ENCODE measurements at regions not wholly inside any gene's neighbourhood (a gene's known extent, or its start where the extent isn't known, plus 50 kb on each side); places are given as distances from the start of the nearest gene placed in this dataset.

DNA sequence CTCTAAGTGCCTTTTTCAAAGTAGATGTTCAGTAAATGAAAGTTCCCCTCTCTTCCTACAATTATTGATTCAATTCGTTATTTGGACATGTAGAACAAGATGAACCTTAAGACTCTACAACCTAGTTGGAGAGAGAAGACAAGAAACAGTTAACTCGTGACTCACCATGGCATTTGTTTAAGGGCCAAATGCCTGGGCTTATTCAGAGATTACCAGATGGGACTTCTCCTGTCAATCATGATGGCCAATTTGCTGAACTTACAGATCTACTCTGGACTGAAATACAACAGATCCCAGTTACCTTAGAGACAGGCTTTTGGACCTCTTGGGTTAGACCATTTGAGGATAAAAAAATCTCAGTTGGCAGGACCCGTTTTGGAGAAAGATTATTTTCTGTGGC, 93.5 kb downstream of the C1orf94 start:
- Histone ChIP-seq H3K9me3 (no peaks in the 10 kb centered on the region), H3K27me3 (replicated peaks; ENCODE audit: insufficient read depth) (peaks cover 3% of the 10 kb centered on the region), H3K4me1 (replicated peaks) (no peaks in the 10 kb centered on the region), H3K36me3 (no peaks in the 10 kb centered on the region), H3K4me3 (no peak overlapping the region), H3K27ac (no peak overlapping the region)
- TF ChIP-seq POLR2A (IDR thresholded peaks at IDR 0.05) (no peak), POLR2AphosphoS5 (IDR thresholded peaks at IDR 0.05) (no peak)
- TF ChIP-seq, protein P1, sequence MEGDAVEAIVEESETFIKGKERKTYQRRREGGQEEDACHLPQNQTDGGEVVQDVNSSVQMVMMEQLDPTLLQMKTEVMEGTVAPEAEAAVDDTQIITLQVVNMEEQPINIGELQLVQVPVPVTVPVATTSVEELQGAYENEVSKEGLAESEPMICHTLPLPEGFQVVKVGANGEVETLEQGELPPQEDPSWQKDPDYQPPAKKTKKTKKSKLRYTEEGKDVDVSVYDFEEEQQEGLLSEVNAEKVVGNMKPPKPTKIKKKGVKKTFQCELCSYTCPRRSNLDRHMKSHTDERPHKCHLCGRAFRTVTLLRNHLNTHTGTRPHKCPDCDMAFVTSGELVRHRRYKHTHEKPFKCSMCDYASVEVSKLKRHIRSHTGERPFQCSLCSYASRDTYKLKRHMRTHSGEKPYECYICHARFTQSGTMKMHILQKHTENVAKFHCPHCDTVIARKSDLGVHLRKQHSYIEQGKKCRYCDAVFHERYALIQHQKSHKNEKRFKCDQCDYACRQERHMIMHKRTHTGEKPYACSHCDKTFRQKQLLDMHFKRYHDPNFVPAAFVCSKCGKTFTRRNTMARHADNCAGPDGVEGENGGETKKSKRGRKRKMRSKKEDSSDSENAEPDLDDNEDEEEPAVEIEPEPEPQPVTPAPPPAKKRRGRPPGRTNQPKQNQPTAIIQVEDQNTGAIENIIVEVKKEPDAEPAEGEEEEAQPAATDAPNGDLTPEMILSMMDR (IDR thresholded peaks at IDR 0.05): no peak
- no peak for DNase-seq (ENCODE audit: low spot score)
- 74% methylated on average over 3 of the region's 3 CpGs for WGBS
- intact Hi-C loops (cut with DNase I): no loop called here

DNA sequence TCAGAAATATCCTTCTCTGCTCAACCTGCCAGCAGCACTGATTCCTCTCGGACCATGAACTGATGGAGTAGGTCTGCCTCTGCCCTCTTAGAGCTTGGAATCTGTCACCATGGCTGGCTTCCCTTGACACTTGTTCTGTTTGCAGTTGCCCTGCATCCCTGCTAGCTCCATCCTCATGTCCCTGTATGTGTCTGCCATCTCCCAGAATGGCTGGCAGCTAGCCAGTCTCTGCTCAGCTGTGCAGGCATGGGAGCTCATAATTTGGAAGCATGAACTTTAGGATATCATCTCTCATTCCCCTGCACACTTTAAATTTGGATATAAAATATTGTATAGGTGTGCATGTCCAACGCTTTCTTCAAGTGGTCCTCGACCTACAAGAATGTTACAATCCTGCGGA, 95.4 kb downstream of the C1orf94 start:
- intact Hi-C loops (cut with DNase I): no loop called here
- no peak for DNase-seq (ENCODE audit: low spot score)
- Histone ChIP-seq H3K36me3 (no peaks in the 10 kb centered on the region), H3K4me3 (no peak overlapping the region), H3K4me1 (replicated peaks) (no peaks in the 10 kb centered on the region), H3K27me3 (replicated peaks; ENCODE audit: insufficient read depth) (peaks cover 3% of the 10 kb centered on the region), H3K9me3 (no peaks in the 10 kb centered on the region), H3K27ac (no peak overlapping the region)
- TF ChIP-seq POLR2A (IDR thresholded peaks at IDR 0.05) (no peak), POLR2AphosphoS5 (IDR thresholded peaks at IDR 0.05) (no peak)
- TF ChIP-seq, protein P1 (IDR thresholded peaks at IDR 0.05): no peak
- whole genome bisulfite sequencing: 92% methylated on average over 4 of the region's 4 CpGs

DNA sequence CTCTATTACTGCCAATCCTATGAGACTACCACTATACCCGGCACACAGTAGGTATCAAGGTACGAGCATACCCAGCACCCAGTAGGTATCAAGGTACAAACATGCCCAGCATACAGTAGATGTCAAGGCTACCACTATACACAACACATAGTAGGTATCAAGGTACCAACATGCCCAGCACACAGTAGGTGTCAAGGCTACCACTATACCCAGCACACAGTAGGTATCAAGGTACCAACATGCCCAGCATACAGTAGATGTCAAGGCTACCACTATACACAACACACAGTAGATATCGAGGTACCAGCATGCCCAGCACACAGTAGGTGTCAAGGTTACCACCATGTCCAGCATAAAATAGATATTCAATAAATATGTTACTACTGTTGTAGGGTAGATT, 98.4 kb downstream of the C1orf94 start:
- no peaks in the 10 kb centered on the region for H3K9me3 ChIP-seq
- intact Hi-C loops (cut with DNase I): no loop called here
- H3K27me3 ChIP-seq (replicated peaks; ENCODE audit: insufficient read depth): no peaks in the 10 kb centered on the region
- H3K36me3 ChIP-seq: no peaks in the 10 kb centered on the region
- no peak for DNase-seq (ENCODE audit: low spot score)
- WGBS: 94% methylated on average over 3 of the region's 3 CpGs
- no peak overlapping the region for H3K4me3 ChIP-seq
- TF ChIP-seq POLR2AphosphoS5 (IDR thresholded peaks at IDR 0.05): no peak
- no peak for TF ChIP-seq POLR2A (IDR thresholded peaks at IDR 0.05)
- TF ChIP-seq, protein P1 (IDR thresholded peaks at IDR 0.05): no peak
- H3K27ac ChIP-seq: no peak overlapping the region
- H3K4me1 ChIP-seq (replicated peaks): no peaks in the 10 kb centered on the region

DNA sequence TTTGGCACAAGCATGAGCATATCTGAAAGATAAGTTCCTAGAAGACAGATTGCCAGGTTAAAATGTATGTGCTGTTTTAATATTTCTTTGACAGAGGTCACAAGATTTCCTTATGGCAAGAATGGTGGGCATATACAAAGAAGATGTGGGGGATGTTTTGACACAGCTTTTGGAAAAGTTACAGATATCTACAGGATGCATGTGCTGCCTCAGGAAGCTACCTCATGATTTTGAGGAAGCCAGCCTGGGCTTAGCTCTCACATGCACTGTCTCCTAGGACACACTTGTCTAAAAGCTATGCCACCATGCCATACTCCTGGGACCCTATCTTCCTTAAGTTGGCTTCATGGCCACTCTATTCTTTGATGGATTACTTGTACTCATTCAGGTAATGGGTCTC, 99.9 kb downstream of the C1orf94 start:
- DNase-seq (ENCODE audit: low spot score): no peak
- intact Hi-C loops (cut with DNase I): no loop called here

DNA sequence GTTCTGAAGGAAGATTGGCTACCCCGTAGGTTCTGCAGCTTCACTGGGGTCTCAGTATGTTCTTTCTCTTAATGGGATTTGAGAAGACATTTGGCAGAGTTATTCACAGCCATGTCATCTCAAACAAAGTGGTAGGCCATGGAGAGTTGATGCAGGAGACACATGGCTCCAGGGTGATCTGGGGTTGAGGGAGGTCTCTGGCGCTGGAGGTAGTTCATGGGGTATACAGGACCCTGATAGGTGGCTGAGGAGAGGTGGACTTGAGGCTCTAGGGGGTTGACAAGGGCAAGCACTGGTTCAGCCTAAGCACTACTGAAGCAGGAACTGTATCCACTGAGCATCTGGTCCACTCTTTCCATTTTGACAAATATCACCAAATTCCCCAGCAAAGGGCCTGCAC, 100.4 kb downstream of the C1orf94 start:
- H3K4me3 ChIP-seq: no peak overlapping the region

More for the DNA sequence above, 99.9 kb downstream of the C1orf94 start:
- H3K36me3 ChIP-seq: no peaks in the 10 kb centered on the region
- H3K27ac ChIP-seq: no peak overlapping the region
- H3K4me3 ChIP-seq: no peak overlapping the region
- no peaks in the 10 kb centered on the region for H3K4me1 ChIP-seq (replicated peaks)
- H3K9me3 ChIP-seq: no peaks in the 10 kb centered on the region
- no peaks in the 10 kb centered on the region for H3K27me3 ChIP-seq (replicated peaks; ENCODE audit: insufficient read depth)
- no peak for TF ChIP-seq POLR2A (IDR thresholded peaks at IDR 0.05)
- TF ChIP-seq POLR2AphosphoS5 (IDR thresholded peaks at IDR 0.05): no peak
- TF ChIP-seq, protein P1 (IDR thresholded peaks at IDR 0.05): no peak

More for the DNA sequence above, 100.4 kb downstream of the C1orf94 start:
- Histone ChIP-seq H3K27me3 (replicated peaks; ENCODE audit: insufficient read depth) (no peaks in the 10 kb centered on the region), H3K36me3 (no peaks in the 10 kb centered on the region), H3K4me1 (replicated peaks) (no peaks in the 10 kb centered on the region), H3K9me3 (no peaks in the 10 kb centered on the region), H3K27ac (no peak overlapping the region)
- intact Hi-C loops (cut with DNase I): no loop called here
- TF ChIP-seq POLR2A (IDR thresholded peaks at IDR 0.05) (no peak), POLR2AphosphoS5 (IDR thresholded peaks at IDR 0.05) (no peak)
- TF ChIP-seq, protein P1 (IDR thresholded peaks at IDR 0.05): no peak
- no peak for DNase-seq (ENCODE audit: low spot score)
- WGBS: 77% methylated on average over 2 of the region's 2 CpGs

Measured in prostate gland (tissue), 2 donors.